Neural cell (in vitro differentiated cells): ENCODE measurements at regions not wholly inside any gene's neighbourhood (a gene's known extent, or its start where the extent isn't known, plus 50 kb on each side); places are given as distances from the start of the nearest gene placed in this dataset.

Experiments used
- H2AFZ ChIP-seq: fragments of 200-600, 300-800 bp; sonication (generic), shearing (Covaris generic); 2 replicates; pipeline ENCODE4 v1.6.0; 2014; ENCODE audit warnings: low read depth, mild to moderate bottlenecking, antibody characterized with exemption, low read length, moderate library complexity
- H3F3A ChIP-seq: fragments of 200-600 bp; shearing (Covaris generic); 2 replicates; pipeline ENCODE4 v1.6.1; 2016; ENCODE audit warnings: mild to moderate bottlenecking, moderate library complexity, mixed read lengths, antibody characterized with exemption, low read length; ENCODE audit not compliant: insufficient read depth, poor library complexity, severe bottlenecking
- H3K27ac ChIP-seq: fragments of 200-600, 300-800 bp; sonication (generic), shearing (Covaris generic); 2 replicates; pipeline ENCODE4 v1.5.1; 2014; ENCODE audit warnings: mild to moderate bottlenecking, low read length, moderate library complexity
- H3K27me3 ChIP-seq: fragments of 300-800, 200-600 bp; sonication (generic), shearing (Covaris generic); 2 replicates; pipeline ENCODE4 v1.6.0; 2014; ENCODE audit warnings: mild to moderate bottlenecking, low read depth, low read length, moderate library complexity; ENCODE audit not compliant: insufficient read depth
- H3K36me3 ChIP-seq: fragments of 300-800, 200-600 bp; sonication (generic), shearing (Covaris generic); 2 replicates; pipeline ENCODE4 v1.5.1; 2014; ENCODE audit warnings: mild to moderate bottlenecking, antibody characterized with exemption, low read length, moderate library complexity; ENCODE audit not compliant: insufficient read depth
- H3K4me2 ChIP-seq: fragments of 300-800, 200-600 bp; sonication (generic), shearing (Covaris generic); 2 replicates; pipeline ENCODE4 v1.6.0; 2014; ENCODE audit warnings: mild to moderate bottlenecking, low read length
- H3K4me3 ChIP-seq: fragments of 300-800, 200-600 bp; sonication (generic), shearing (Covaris generic); 2 replicates; pipeline ENCODE4 v1.5.1; 2014; ENCODE audit warnings: mild to moderate bottlenecking, low read length, moderate library complexity
- H3K79me2 ChIP-seq: fragments of 200-600 bp; shearing (Covaris generic); replicated peaks from 2 replicates; pipeline ENCODE4 v1.6.0; 2014; ENCODE audit warnings: mild to moderate bottlenecking, low read length, moderate library complexity; ENCODE audit not compliant: insufficient read depth
- H3K9ac ChIP-seq: fragments of 300-800, 200-600 bp; sonication (generic), shearing (Covaris generic); 2 replicates; pipeline ENCODE4 v1.6.1; 2016; ENCODE audit warnings: mild to moderate bottlenecking, low read length, mixed read lengths
- H3K9me2 ChIP-seq: fragments of 200-600 bp; shearing (Covaris generic); 2 replicates; pipeline ENCODE4 v1.6.1; 2016; ENCODE audit warnings: mild to moderate bottlenecking, low read length, mixed read lengths; ENCODE audit not compliant: insufficient read depth
- H3K9me3 ChIP-seq: fragments of 200-600, 300-800 bp; sonication (generic), shearing (Covaris generic); 2 replicates; pipeline ENCODE4 v1.6.1; 2016; ENCODE audit warnings: mild to moderate bottlenecking, mixed run types, low read length, moderate library complexity, mixed read lengths
- H4K20me1 ChIP-seq: fragments of 200-600 bp; shearing (Covaris generic); 2 replicates; pipeline ENCODE4 v1.6.1; 2016; ENCODE audit warnings: mild to moderate bottlenecking, mixed run types; ENCODE audit not compliant: insufficient read depth
- CTCF ChIP-seq: fragments of 450-650 bp; IDR thresholded peaks from 2 replicates; pipeline ENCODE4 v1.5.1; 2014; ENCODE audit warnings: antibody characterized with exemption, mild to moderate bottlenecking, moderate library complexity; ENCODE audit not compliant: poor library complexity, severe bottlenecking
- EP300 ChIP-seq: fragments of 450-650 bp; conservative IDR thresholded peaks from 2 replicates; pipeline ENCODE4 v1.6.1; 2014; ENCODE audit warnings: antibody characterized with exemption, mild to moderate bottlenecking, moderate library complexity; ENCODE audit not compliant: poor library complexity, severe bottlenecking
- EZH2 ChIP-seq: fragments of 200-600, 300-800 bp; shearing (Covaris generic), sonication (generic); IDR thresholded peaks from 2 replicates; pipeline ENCODE4 v1.6.1; 2014; ENCODE audit warnings: antibody characterized with exemption, low read length, borderline replicate concordance, mild to moderate bottlenecking; ENCODE audit not compliant: insufficient read depth, poor library complexity, severe bottlenecking
- MXI1 ChIP-seq: fragments of 450-650 bp; conservative IDR thresholded peaks from 2 replicates; pipeline ENCODE4 v1.6.1; 2014; ENCODE audit warnings: antibody characterized with exemption, mild to moderate bottlenecking; ENCODE audit not compliant: poor library complexity, severe bottlenecking
- POLR2AphosphoS5 ChIP-seq: IDR thresholded peaks from 2 replicates; pipeline ENCODE4 v1.6.1; 2012
- RAD21 ChIP-seq: fragments of 450-650 bp; conservative IDR thresholded peaks from 2 replicates; pipeline ENCODE4 v1.6.1; 2014; ENCODE audit warnings: antibody characterized with exemption, mild to moderate bottlenecking, moderate library complexity
- REST ChIP-seq: IDR thresholded peaks from 2 replicates; pipeline ENCODE4 v1.6.1; 2012; ENCODE audit warnings: borderline replicate concordance
- SMC3 ChIP-seq: fragments of 450-650 bp; conservative IDR thresholded peaks from 2 replicates; pipeline ENCODE4 v1.6.1; 2014; ENCODE audit warnings: antibody characterized with exemption, mild to moderate bottlenecking, moderate library complexity; ENCODE audit not compliant: poor library complexity
- TAF1 ChIP-seq: IDR thresholded peaks from 2 replicates; pipeline ENCODE4 v1.6.1; 2012; ENCODE audit warnings: low read depth

GRCh38 chr22:49153921-49154320 lies 673.8 kb downstream of the BRD1 start:
- no peak overlapping the region for H3K4me3 ChIP-seq
- TF ChIP-seq MXI1 (no peak), RAD21 (no peak), EP300 (no peak), TAF1 (no peak), CTCF (no peak), EZH2 (no peak), REST (no peak), POLR2AphosphoS5 (no peak)
- no peaks in the 10 kb centered on the region for H3K9me2 ChIP-seq
- H3K9me3 ChIP-seq = no peaks in the 10 kb centered on the region
- no peaks in the 10 kb centered on the region for H3F3A ChIP-seq
- H3K9ac ChIP-seq = no peak overlapping the region
- no peaks in the 10 kb centered on the region for H3K27me3 ChIP-seq
- no peaks in the 10 kb centered on the region for H4K20me1 ChIP-seq
- H3K79me2 ChIP-seq = no peaks in the 10 kb centered on the region
- no peak overlapping the region for H3K27ac ChIP-seq
- no peak overlapping the region for H2AFZ ChIP-seq
- H3K36me3 ChIP-seq = no peaks in the 10 kb centered on the region
- H3K4me2 ChIP-seq = no peak overlapping the region

GRCh38 chr22:49152939-49153770 lies 674.5 kb downstream of the BRD1 start:
- no peaks in the 10 kb centered on the region for H3K9me2 ChIP-seq
- H3K27me3 ChIP-seq = no peaks in the 10 kb centered on the region

More at GRCh38 chr22:49152939-49153770, 674.5 kb downstream of the BRD1 start:
- Histone ChIP-seq H3K9me3 (no peaks in the 10 kb centered on the region), H3K4me2 (no peak overlapping the region), H3F3A (no peaks in the 10 kb centered on the region), H3K4me3 (no peak overlapping the region), H3K79me2 (no peaks in the 10 kb centered on the region), H3K9ac (no peak overlapping the region), H3K36me3 (no peaks in the 10 kb centered on the region), H2AFZ (no peak overlapping the region), H4K20me1 (no peaks in the 10 kb centered on the region), H3K27ac (no peak overlapping the region)
- no peak for TF ChIP-seq CTCF
- TF ChIP-seq RAD21 = no peak
- no peak for TF ChIP-seq TAF1
- no peak for TF ChIP-seq EP300
- TF ChIP-seq MXI1 = no peak
- TF ChIP-seq POLR2AphosphoS5 = no peak
- TF ChIP-seq EZH2 = no peak
- TF ChIP-seq REST = no peak
- TF ChIP-seq SMC3 = no peak
